CD14-positive monocyte (primary cell): ENCODE measurements at regions not wholly inside any gene's neighbourhood (a gene's known extent, or its start where the extent isn't known, plus 50 kb on each side); places are given as distances from the start of the nearest gene placed in this dataset.

Experiments
- DNase-seq, 3 donors: peaks; one replicate each; pipeline ENCODE4 v3.0.0-alpha.2; 2011 to 2022
- H2AFZ ChIP-seq: 2 replicates; pipeline ENCODE4 v1.6.0; 2012; ENCODE audit warnings: mild to moderate bottlenecking, low read depth, low read length, inconsistent platforms; ENCODE audit not compliant: insufficient read depth, poor library complexity, severe bottlenecking
- H3K27ac ChIP-seq, 2 donors: 1 replicate in 1 of 2; 2 replicates in 1 of 2; pipeline ENCODE4 v1.5.1; 2012 to 2013; ENCODE audit warnings: low read length in 2 of 2, control low read depth in 1 of 2, inconsistent platforms in 1 of 2, low read depth in 1 of 2, mild to moderate bottlenecking in 1 of 2
- H3K27me3 ChIP-seq, 2 donors: one replicate each; pipeline versions ENCODE4 v1.6.0 to v1.6.1; 2011 to 2013; ENCODE audit warnings: low read length in 2 of 2; ENCODE audit not compliant: control insufficient read depth in 2 of 2, insufficient read depth in 2 of 2
- H3K36me3 ChIP-seq, 2 donors: replicated peaks in 1 of 2; 1 replicate in 1 of 2; 2 replicates in 1 of 2; pipeline versions ENCODE4 v1.5.1 to v1.6.1; 2012 to 2013; ENCODE audit warnings: low read length in 2 of 2, control low read depth in 1 of 2, inconsistent platforms in 1 of 2, mild to moderate bottlenecking in 1 of 2; ENCODE audit not compliant: insufficient read depth in 2 of 2, control insufficient read depth in 1 of 2
- H3K4me1 ChIP-seq, 2 donors: 1 replicate in 1 of 2; 2 replicates in 1 of 2; pipeline versions ENCODE4 v1.5.1 to v1.6.1; 2012 to 2013; ENCODE audit warnings: low read length in 2 of 2, control low read depth in 1 of 2, inconsistent platforms in 1 of 2, mild to moderate bottlenecking in 1 of 2, moderate library complexity in 1 of 2; ENCODE audit not compliant: insufficient read depth in 2 of 2, control insufficient read depth in 1 of 2
- H3K4me2 ChIP-seq: replicated peaks from 2 replicates; pipeline ENCODE3; 2012; ENCODE audit warnings: low read length, moderate library complexity, mild to moderate bottlenecking; ENCODE audit not compliant: poor library complexity, severe bottlenecking; ENCODE audit errors: extremely low read depth
- H3K4me3 ChIP-seq, 3 experiments: fragments of 200-600 bp in 1 of 3; sonication (generic) in 1 of 3; replicated peaks in 1 of 3; 1 replicate in 2 of 3; 2 replicates in 1 of 3; pipeline ENCODE4 v1.5.1; 2011 to 2013; ENCODE audit warnings: low read length in 3 of 3, mild to moderate bottlenecking in 3 of 3, control low read depth in 2 of 3, low read depth in 2 of 3, inconsistent platforms in 1 of 3, moderate library complexity in 1 of 3
- H3K79me2 ChIP-seq: 2 replicates; pipeline ENCODE4 v1.6.0; 2012; ENCODE audit warnings: mild to moderate bottlenecking, control low read depth, inconsistent platforms, low read length, moderate library complexity; ENCODE audit not compliant: insufficient read depth
- H3K9ac ChIP-seq: 2 replicates; pipeline ENCODE4 v1.6.0; 2017; ENCODE audit warnings: low read length, mild to moderate bottlenecking; ENCODE audit not compliant: insufficient read depth, poor library complexity, severe bottlenecking
- H3K9me3 ChIP-seq, 2 donors: replicated peaks in 1 of 2; 1 replicate in 1 of 2; 2 replicates in 1 of 2; pipeline versions ENCODE4 v1.5.1 to v1.6.1; 2012 to 2013; ENCODE audit warnings: low read length in 2 of 2, control low read depth in 1 of 2; ENCODE audit not compliant: control insufficient read depth in 1 of 2, insufficient read depth in 1 of 2
- H4K20me1 ChIP-seq: 2 replicates; pipeline ENCODE4 v1.6.0; 2012; ENCODE audit warnings: mild to moderate bottlenecking, low read length, control low read depth, moderate library complexity; ENCODE audit not compliant: insufficient read depth
- H3K27ac Mint-ChIP-seq, 7 donors: one replicate each; pipeline ENCODE4 v1.8.0; 2020; ENCODE audit warnings: mild to moderate bottlenecking in 7 of 7, mixed read lengths in 7 of 7, moderate library complexity in 6 of 7, inconsistent platforms in 2 of 7
- H3K27me3 Mint-ChIP-seq, 3 donors: one replicate each; pipeline ENCODE4 v1.8.0; 2021 to 2022; ENCODE audit warnings: low read depth in 3 of 3, mild to moderate bottlenecking in 3 of 3, mixed read lengths in 3 of 3, moderate library complexity in 3 of 3, inconsistent platforms in 1 of 3
- H3K36me3 Mint-ChIP-seq, 2 donors: one replicate each; pipeline ENCODE4 v1.8.0; 2020; ENCODE audit warnings: mixed read lengths in 2 of 2, inconsistent platforms in 1 of 2, mild to moderate bottlenecking in 1 of 2
- H3K4me1 Mint-ChIP-seq: one replicate; pipeline ENCODE4 v1.8.0; 2020; ENCODE audit warnings: mild to moderate bottlenecking, mixed read lengths
- H3K4me3 Mint-ChIP-seq, 2 donors: one replicate each; pipeline ENCODE4 v1.8.0; 2020; ENCODE audit warnings: mild to moderate bottlenecking in 2 of 2, mixed read lengths in 2 of 2, moderate library complexity in 1 of 2
- H3K9me3 Mint-ChIP-seq, 7 donors: one replicate each; pipeline ENCODE4 v1.8.0; 2020 to 2022; ENCODE audit warnings: mixed read lengths in 7 of 7, mild to moderate bottlenecking in 6 of 7, moderate library complexity in 6 of 7, inconsistent platforms in 2 of 7
- CTCF ChIP-seq: fragments of 200-600 bp; IDR thresholded peaks from one replicate; pipeline ENCODE4 v1.8.0; 2022; ENCODE audit warnings: antibody characterized with exemption, mild to moderate bottlenecking
- WGBS: methylation state at CpG from one replicate; pipeline ENCODE4 v1.1.5; 2013; ENCODE audit warnings: missing lambda C conversion rate; ENCODE audit not compliant: insufficient coverage; 5-methylcytosine and 5-hydroxymethylcytosine counted together
- intact Hi-C, 2 donors: fragments of 100-400 bp; cut with micrococcal nuclease; formaldehyde crosslinking; loops; one replicate each; pipeline versions ENCODE4 v1.15.0 to v1.15.1; 2023

GRCh38 chr7:136247211-136247610, 270.1 kb upstream of the MTPN start:
- H3K4me3 ChIP-seq = no peak overlapping the region
- H3K27ac Mint-ChIP-seq = no peak overlapping the region

GRCh38 chr7:136245327-136246004, 268.3 kb upstream of the MTPN start:
- Mint-ChIP-seq H3K4me1 (no peaks in the 10 kb centered on the region), H3K27me3 (peaks cover 0 to 5% (median 4%) of the 10 kb centered on the region in 3 donors), H3K36me3 (no peaks in the 10 kb centered on the region), H3K27ac (no peak overlapping the region), H3K4me3 (no peak overlapping the region), H3K9me3 (peaks cover 1 to 23% (median 7%) of the 10 kb centered on the region in 7 donors)
- no peak for TF ChIP-seq CTCF
- H3K4me3 ChIP-seq = no peak overlapping the region
- H3K4me1 ChIP-seq = no peaks in the 10 kb centered on the region
- no peaks in the 10 kb centered on the region for H3K36me3 ChIP-seq
- intact Hi-C loops = no loop called here
- H4K20me1 ChIP-seq = no peaks in the 10 kb centered on the region
- no peak overlapping the region for H3K9ac ChIP-seq
- no peaks in the 10 kb centered on the region for H3K79me2 ChIP-seq
- no CpG with 5 or more reads among the region's 3 CpGs for WGBS
- no peaks in the 10 kb centered on the region for H3K27me3 ChIP-seq
- DNase-seq = no peak
- no peak overlapping the region for H2AFZ ChIP-seq
- H3K9me3 ChIP-seq = peaks cover 0 to under 1% of the 10 kb centered on the region in 2 donors
- no peak overlapping the region for H3K27ac ChIP-seq
- no peak overlapping the region for H3K4me2 ChIP-seq

More at GRCh38 chr7:136247211-136247610, 270.1 kb upstream of the MTPN start:
- Histone ChIP-seq H3K79me2 (no peaks in the 10 kb centered on the region), H3K27me3 (no peaks in the 10 kb centered on the region), H3K4me1 (no peaks in the 10 kb centered on the region), H3K36me3 (no peaks in the 10 kb centered on the region), H4K20me1 (no peaks in the 10 kb centered on the region), H3K27ac (no peak overlapping the region), H3K9ac (no peak overlapping the region), H3K4me2 (no peak overlapping the region), H3K9me3 (peaks cover 0 to 6% of the 10 kb centered on the region in 2 donors), H2AFZ (no peak overlapping the region)
- intact Hi-C loops = no loop called here
- Mint-ChIP-seq H3K9me3 (peaks cover 3 to 14% (median 5%) of the 10 kb centered on the region in 7 donors), H3K4me3 (no peak overlapping the region), H3K27me3 (peaks cover 0 to 5% (median 3%) of the 10 kb centered on the region in 3 donors), H3K4me1 (no peaks in the 10 kb centered on the region), H3K36me3 (no peaks in the 10 kb centered on the region)
- WGBS = 100% methylated on average over 1 of the region's 1 CpG
- TF ChIP-seq CTCF = no peak
- no peak for DNase-seq
